HepG2 (cell line): ENCODE measurements at regions not wholly inside any gene's neighbourhood (a gene's known extent, or its start where the extent isn't known, plus 50 kb on each side); places are given as distances from the start of the nearest gene placed in this dataset.

ENCODE experiments used
- ATAC-seq: fragments of 200-7000 bp; cut with Tn5 transposase; 3 replicates; pipeline ENCODE4 v1.9.1; 2020; ENCODE audit warnings: mild to moderate bottlenecking, moderate library complexity
- BruUV-seq: library from RNA; stranded (reverse); fragments of 400-500 nt; replicated peaks from 2 replicates; lab custom pipeline; 2021; lab: Mats Ljungman, UMichigan
- CTCF ChIA-PET: fragments of 300-600 bp; formaldehyde crosslinking; extraction: SDS; loops from one replicate; lab custom pipeline; 2021; ENCODE audit warnings: low total read pairs, inconsistent platforms, low intra/inter-chr PET ratio; lab: Yijun Ruan, JAX
- POLR2A ChIA-PET: fragments of 350-600 bp; sonication (Branson Sonifier 250); formaldehyde crosslinking; loops from one replicate; lab custom pipeline; 2020; ENCODE audit warnings: antibody characterized with exemption, inconsistent platforms; lab: Yijun Ruan, JAX
- DNase-seq: peaks from one replicate; pipeline ENCODE4 v3.0.0-alpha.2; 2015; ENCODE audit warnings: low spot score
- FAIRE-seq: peaks from 3 replicates; lab custom pipeline; 2011; peaks lifted over from hg19 to GRCh38; lab: Jason Lieb, UNC
- H2AFZ ChIP-seq: one replicate; pipeline ENCODE4 v1.6.1; 2011; ENCODE audit warnings: low read length, inconsistent platforms
- H3K27ac ChIP-seq: fragments of 300-600 bp; 3 replicates; pipeline ENCODE4 v1.8.0; 2011; ENCODE audit warnings: mixed run types, mild to moderate bottlenecking, mixed read lengths, low read length, inconsistent platforms; ENCODE audit not compliant: insufficient read depth; ENCODE audit errors: extremely low read length
- H3K27me3 ChIP-seq, 2 experiments: fragments of 200-600 bp in 1 of 2; 2 replicates in 1 of 2; 3 replicates in 1 of 2; pipeline versions ENCODE4 v1.6.0 to v1.8.0; 2011; ENCODE audit warnings: low read length in 2 of 2, mild to moderate bottlenecking in 2 of 2, moderate library complexity in 2 of 2, inconsistent platforms in 1 of 2; ENCODE audit not compliant: insufficient read depth in 2 of 2, control insufficient read depth in 1 of 2
- H3K36me3 ChIP-seq, 2 experiments: fragments of 200-600 bp in 1 of 2; replicated peaks in 1 of 2; 2 replicates in 1 of 2; 3 replicates in 1 of 2; pipeline versions ENCODE4 v1.5.1 to v1.8.0; 2011; ENCODE audit warnings: low read length in 2 of 2, inconsistent platforms in 1 of 2; ENCODE audit not compliant: insufficient read depth in 2 of 2, control insufficient read depth in 1 of 2
- H3K4me1 ChIP-seq: 2 replicates; pipeline ENCODE4 v1.5.1; 2012; ENCODE audit warnings: low read length, inconsistent platforms; ENCODE audit not compliant: insufficient read depth
- H3K4me2 ChIP-seq: 2 replicates; pipeline ENCODE4 v1.6.0; 2011; ENCODE audit warnings: low read depth, low read length, inconsistent platforms
- H3K4me3 ChIP-seq, 3 experiments: fragments of 200-600 bp in 1 of 3; sonication (generic), shearing (Covaris generic) in 1 of 3; replicated peaks in 1 of 3; 2 replicates each; pipeline ENCODE4 v1.5.1; 2011 to 2016; ENCODE audit warnings: low read length in 3 of 3, inconsistent platforms in 2 of 3, low read depth in 2 of 3, mild to moderate bottlenecking in 2 of 3, control low read depth in 1 of 3, mixed read lengths in 1 of 3; ENCODE audit not compliant: insufficient read depth in 1 of 3
- H3K79me2 ChIP-seq: one replicate; pipeline ENCODE4 v1.6.1; 2011; ENCODE audit warnings: low read length, inconsistent platforms; ENCODE audit not compliant: insufficient read depth
- H3K9ac ChIP-seq: 2 replicates; pipeline ENCODE4 v1.6.0; 2011; ENCODE audit warnings: mild to moderate bottlenecking, low read depth, low read length, inconsistent platforms; ENCODE audit not compliant: insufficient read depth
- H3K9me3 ChIP-seq: 2 replicates; pipeline ENCODE4 v1.5.1; 2012; ENCODE audit warnings: mild to moderate bottlenecking, low read length
- H4K20me1 ChIP-seq: 2 replicates; pipeline ENCODE4 v1.6.0; 2011; ENCODE audit warnings: inconsistent platforms, mild to moderate bottlenecking, low read length, moderate library complexity; ENCODE audit not compliant: insufficient read depth
- ELF4 ChIP-seq: sonication (generic); formaldehyde crosslinking; IDR thresholded peaks from 2 replicates; pipeline ENCODE4 v1.5.0; 2020; ENCODE audit warnings: missing genetic modification reagents, mild to moderate bottlenecking, moderate library complexity, borderline replicate concordance
- KLF12 ChIP-seq: sonication (generic); formaldehyde crosslinking; IDR thresholded peaks from 2 replicates; pipeline ENCODE4 v1.4.0; 2020; ENCODE audit warnings: missing genetic modification reagents, borderline replicate concordance
- NR2F6 ChIP-seq, 2 experiments: IDR thresholded peaks; 2 replicates each; pipeline ENCODE4 v1.6.1; 2016; ENCODE audit warnings: antibody characterized with exemption in 1 of 2, mild to moderate bottlenecking in 1 of 2
- NRL ChIP-seq: sonication (generic); formaldehyde crosslinking; IDR thresholded peaks from 2 replicates; pipeline ENCODE4 v1.5.0; 2020; ENCODE audit warnings: missing genetic modification reagents, mild to moderate bottlenecking, moderate library complexity, borderline replicate concordance
- SMAD1 ChIP-seq: sonication (generic); formaldehyde crosslinking; IDR thresholded peaks from 2 replicates; pipeline ENCODE4 v1.4.0; 2020; ENCODE audit warnings: missing genetic modification reagents, low read depth, mild to moderate bottlenecking, borderline replicate concordance
- ZNF546 ChIP-seq: sonication (generic); formaldehyde crosslinking; conservative IDR thresholded peaks from 2 replicates; pipeline ENCODE4 v1.8.1; 2023; ENCODE audit warnings: mild to moderate bottlenecking, missing genetic modification reagents
- ZNF674 ChIP-seq: sonication (generic); formaldehyde crosslinking; IDR thresholded peaks from 2 replicates; pipeline ENCODE4 v1.5.0; 2020; ENCODE audit warnings: low read depth, mild to moderate bottlenecking, missing genetic modification reagents
- ZNF83 ChIP-seq: sonication (generic); formaldehyde crosslinking; IDR thresholded peaks from 2 replicates; pipeline ENCODE4 v1.4.0; 2020; ENCODE audit warnings: missing genetic modification reagents, mild to moderate bottlenecking, borderline replicate concordance
- WGBS: methylation state at CpG from one replicate; pipeline ENCODE4 v1.1.6; 2017; ENCODE audit warnings: low lambda C conversion rate; 5-methylcytosine and 5-hydroxymethylcytosine counted together
- in situ Hi-C: cut with HindIII; loops from 2 replicates; pipeline ENCODE4 v1.10.0; 2017; ENCODE audit warnings: low pct_unique_long_range_greater_than_20kb; ENCODE audit not compliant: extremely low pct_ligation_motif_present
- intact Hi-C: fragments of 100-400 bp; cut with micrococcal nuclease; formaldehyde crosslinking; loops from one replicate; pipeline ENCODE4 v1.10.0; 2022; ENCODE audit not compliant: unreplicated experiment
- TF ChIP-seq, protein P1 (sequence below): IDR thresholded peaks from 2 replicates; pipeline ENCODE4 v1.6.1; 2012; ENCODE audit warnings: low read length, improper control_type of control experiment

DNA sequence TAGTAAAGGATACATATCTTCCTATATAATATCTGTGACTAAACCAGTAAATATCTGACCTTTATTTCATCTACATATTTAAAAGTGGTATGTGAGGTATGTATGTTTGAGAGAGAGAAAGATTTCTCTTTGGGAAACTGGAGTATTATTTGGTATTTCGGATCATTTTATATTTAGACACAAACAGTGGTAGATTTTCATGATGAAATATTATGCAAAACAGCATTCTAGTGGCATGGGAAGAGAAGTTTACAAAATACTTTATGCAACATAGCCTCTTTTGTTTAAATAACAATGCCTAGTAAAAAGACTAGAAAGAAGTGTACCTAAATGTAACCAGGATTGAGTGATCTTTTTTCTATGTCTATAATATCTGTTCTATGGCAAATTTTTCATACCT lies 98.6 kb upstream of the TMEM168 start:
- 96% methylated on average over 1 of the region's 1 CpG for WGBS
- Histone ChIP-seq H4K20me1 (no peaks in the 10 kb centered on the region), H3K4me3 (no peak overlapping the region), H3K9ac (no peak overlapping the region), H3K27me3 (no peaks in the 10 kb centered on the region)
- no peak for ATAC-seq
- TF ChIP-seq ZNF546 (CRISPR knock-in tag): no peak
- TF ChIP-seq, protein P1, sequence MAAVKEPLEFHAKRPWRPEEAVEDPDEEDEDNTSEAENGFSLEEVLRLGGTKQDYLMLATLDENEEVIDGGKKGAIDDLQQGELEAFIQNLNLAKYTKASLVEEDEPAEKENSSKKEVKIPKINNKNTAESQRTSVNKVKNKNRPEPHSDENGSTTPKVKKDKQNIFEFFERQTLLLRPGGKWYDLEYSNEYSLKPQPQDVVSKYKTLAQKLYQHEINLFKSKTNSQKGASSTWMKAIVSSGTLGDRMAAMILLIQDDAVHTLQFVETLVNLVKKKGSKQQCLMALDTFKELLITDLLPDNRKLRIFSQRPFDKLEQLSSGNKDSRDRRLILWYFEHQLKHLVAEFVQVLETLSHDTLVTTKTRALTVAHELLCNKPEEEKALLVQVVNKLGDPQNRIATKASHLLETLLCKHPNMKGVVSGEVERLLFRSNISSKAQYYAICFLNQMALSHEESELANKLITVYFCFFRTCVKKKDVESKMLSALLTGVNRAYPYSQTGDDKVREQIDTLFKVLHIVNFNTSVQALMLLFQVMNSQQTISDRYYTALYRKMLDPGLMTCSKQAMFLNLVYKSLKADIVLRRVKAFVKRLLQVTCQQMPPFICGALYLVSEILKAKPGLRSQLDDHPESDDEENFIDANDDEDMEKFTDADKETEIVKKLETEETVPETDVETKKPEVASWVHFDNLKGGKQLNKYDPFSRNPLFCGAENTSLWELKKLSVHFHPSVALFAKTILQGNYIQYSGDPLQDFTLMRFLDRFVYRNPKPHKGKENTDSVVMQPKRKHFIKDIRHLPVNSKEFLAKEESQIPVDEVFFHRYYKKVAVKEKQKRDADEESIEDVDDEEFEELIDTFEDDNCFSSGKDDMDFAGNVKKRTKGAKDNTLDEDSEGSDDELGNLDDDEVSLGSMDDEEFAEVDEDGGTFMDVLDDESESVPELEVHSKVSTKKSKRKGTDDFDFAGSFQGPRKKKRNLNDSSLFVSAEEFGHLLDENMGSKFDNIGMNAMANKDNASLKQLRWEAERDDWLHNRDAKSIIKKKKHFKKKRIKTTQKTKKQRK: no peak
- TF ChIP-seq NRL (CRISPR knock-in tag): no peak
- TF ChIP-seq ELF4 (CRISPR knock-in tag): no peak
- TF ChIP-seq ZNF83 (CRISPR knock-in tag): no peak
- TF ChIP-seq SMAD1 (CRISPR knock-in tag): no peak
- no peak for TF ChIP-seq NR2F6 (IDR thresholded peaks at IDR 0.05)
- no peak for TF ChIP-seq NR2F6 (CRISPR knock-in tag; IDR thresholded peaks at IDR 0.05)
- no peak for TF ChIP-seq ZNF674
- no peak for TF ChIP-seq KLF12 (CRISPR knock-in tag)
- TF ChIP-seq, all 625 proteins: peak for 0
- intact Hi-C loops: no loop called here
- Histone ChIP-seq H2AFZ (no peak overlapping the region), H3K36me3 (peaks cover 0 to 2% of the 10 kb centered on the region in 2 experiments; a peak in 1 of 5 replicates), H3K4me2 (no peak overlapping the region), H3K79me2 (no peaks in the 10 kb centered on the region), H3K27ac (no peak overlapping the region), H3K9me3 (no peaks in the 10 kb centered on the region), H3K4me1 (no peaks in the 10 kb centered on the region)
- no peak for FAIRE-seq
- ChIA-PET POLR2A (no interaction called here), CTCF (no interaction called here)
- no TSS peak for BruUV-seq
- in situ Hi-C loops: no loop called here
- no peak for DNase-seq
